ENCODE measurements at regions not wholly inside any gene's neighbourhood (a gene's known extent, or its start where the extent isn't known, plus 50 kb on each side); places are given as distances from the start of the nearest gene placed in this dataset.

GRCh38 chr4:19575924-19576323, 675.8 kb upstream of the SLIT2 start:
- TF ChIP-seq EZH2 (IDR thresholded peaks at IDR 0.05; ENCODE audit: borderline replicate concordance, low read length) (no peak), CTCF (conservative IDR thresholded peaks at IDR 0.05 in 1 of 2, IDR thresholded peaks at IDR 0.05 in 1 of 2; ENCODE audit: extremely low read depth in 1 of 2, insufficient read depth in 1 of 2, low read depth in 1 of 2, low read length in 2 of 2) (no peak)
